ENCODE measurements at regions not wholly inside any gene's neighbourhood (a gene's known extent, or its start where the extent isn't known, plus 50 kb on each side); places are given as distances from the start of the nearest gene placed in this dataset.

DNA sequence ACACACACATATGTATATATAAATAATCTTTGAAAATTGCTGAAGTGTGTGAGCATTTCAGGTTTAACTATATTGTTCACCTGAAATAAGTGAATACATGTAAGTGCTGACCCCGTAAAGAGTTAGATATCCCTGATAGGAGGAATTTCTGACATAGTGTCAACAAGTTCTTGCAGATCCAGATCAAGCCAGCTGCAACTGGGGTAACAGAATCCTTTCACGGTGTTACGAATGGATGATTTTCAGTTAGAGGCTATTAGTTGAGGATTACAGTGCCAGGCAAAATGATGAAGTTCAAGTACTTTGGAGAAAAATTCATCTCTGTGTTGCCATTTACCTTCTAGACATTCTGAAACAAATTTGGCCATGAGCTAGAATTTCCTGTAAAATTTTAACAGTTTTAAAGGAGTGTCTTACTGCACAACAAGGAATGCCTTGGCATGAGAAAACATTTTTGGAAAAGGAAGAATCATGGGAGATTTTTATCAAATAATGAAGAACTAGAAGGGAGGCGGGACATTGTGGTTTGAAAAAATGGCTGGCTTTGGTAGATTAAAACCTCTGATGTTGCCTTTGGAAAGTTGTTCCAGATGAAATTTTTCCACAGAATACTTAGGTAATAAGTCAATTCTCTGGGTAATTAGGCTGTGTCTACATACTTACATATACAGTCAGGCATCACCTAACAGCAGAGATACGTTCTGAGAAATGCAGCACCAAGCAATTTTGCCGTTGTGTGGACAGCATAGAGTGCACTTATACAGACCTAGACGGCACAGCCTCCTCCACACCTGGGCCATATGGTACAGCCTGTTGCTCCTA lies 84.4 kb upstream of the FAT1 start:
- H3K27me3 Mint-ChIP-seq (ENCODE audit: insufficient read depth, low read depth) = no peaks in the 10 kb centered on the region
- Histone ChIP-seq H3K36me3 (no peaks in the 10 kb centered on the region), H3K79me2 (ENCODE audit: low read depth) (no peaks in the 10 kb centered on the region), H3K4me3 (no peak overlapping the region), H3K9me3 (ENCODE audit: low read depth) (no peaks in the 10 kb centered on the region), H3F3A (ENCODE audit: low read depth) (peaks cover 15% of the 10 kb centered on the region), H3K4me1 (peaks cover 37% of the 10 kb centered on the region), H3K27me3 (no peaks in the 10 kb centered on the region), H3K27ac (no peak overlapping the region), H3K4me2 (no peak overlapping the region), H3K9ac (no peak overlapping the region), H4K20me1 (ENCODE audit: low read depth) (no peaks in the 10 kb centered on the region), H2AFZ (replicated peaks) (no peak overlapping the region)
- peaks cover 27% of the 10 kb centered on the region for H3K4me1 Mint-ChIP-seq
- H3K4me3 Mint-ChIP-seq = no peak overlapping the region
- TF ChIP-seq, protein P1, sequence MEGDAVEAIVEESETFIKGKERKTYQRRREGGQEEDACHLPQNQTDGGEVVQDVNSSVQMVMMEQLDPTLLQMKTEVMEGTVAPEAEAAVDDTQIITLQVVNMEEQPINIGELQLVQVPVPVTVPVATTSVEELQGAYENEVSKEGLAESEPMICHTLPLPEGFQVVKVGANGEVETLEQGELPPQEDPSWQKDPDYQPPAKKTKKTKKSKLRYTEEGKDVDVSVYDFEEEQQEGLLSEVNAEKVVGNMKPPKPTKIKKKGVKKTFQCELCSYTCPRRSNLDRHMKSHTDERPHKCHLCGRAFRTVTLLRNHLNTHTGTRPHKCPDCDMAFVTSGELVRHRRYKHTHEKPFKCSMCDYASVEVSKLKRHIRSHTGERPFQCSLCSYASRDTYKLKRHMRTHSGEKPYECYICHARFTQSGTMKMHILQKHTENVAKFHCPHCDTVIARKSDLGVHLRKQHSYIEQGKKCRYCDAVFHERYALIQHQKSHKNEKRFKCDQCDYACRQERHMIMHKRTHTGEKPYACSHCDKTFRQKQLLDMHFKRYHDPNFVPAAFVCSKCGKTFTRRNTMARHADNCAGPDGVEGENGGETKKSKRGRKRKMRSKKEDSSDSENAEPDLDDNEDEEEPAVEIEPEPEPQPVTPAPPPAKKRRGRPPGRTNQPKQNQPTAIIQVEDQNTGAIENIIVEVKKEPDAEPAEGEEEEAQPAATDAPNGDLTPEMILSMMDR (IDR thresholded peaks at IDR 0.05) = no peak
- TF ChIP-seq EZH2phosphoT487 (IDR thresholded peaks at IDR 0.05) (no peak), EZH2 (IDR thresholded peaks at IDR 0.05) (no peak)
- H3K36me3 Mint-ChIP-seq = no peaks in the 10 kb centered on the region
- H3K27ac Mint-ChIP-seq = no peak overlapping the region
- no peak for DNase-seq (ENCODE audit: low spot score)
- peaks cover 13% of the 10 kb centered on the region for H3K9me3 Mint-ChIP-seq

DNA sequence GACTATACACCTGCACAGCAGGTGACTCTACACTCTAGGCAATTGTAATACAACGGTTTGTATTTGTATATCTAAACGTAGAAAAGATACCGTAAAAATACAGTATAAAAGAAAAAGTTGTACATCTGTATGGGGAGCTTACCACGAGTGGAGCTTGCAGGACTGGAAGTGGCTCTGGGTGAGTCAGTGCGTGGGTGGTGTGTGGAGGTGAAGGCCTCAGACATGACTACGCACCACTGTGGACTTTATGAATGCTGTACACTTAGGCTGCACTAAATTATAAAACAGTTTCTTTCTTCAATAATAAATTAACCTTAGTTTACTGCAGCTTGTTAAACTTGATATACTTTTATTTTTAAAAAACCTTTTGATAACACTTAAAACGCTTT lies 85.0 kb upstream of the FAT1 start:
- peaks cover 16% of the 10 kb centered on the region for H3K9me3 Mint-ChIP-seq
- no peaks in the 10 kb centered on the region for H3K36me3 Mint-ChIP-seq
- H3K27me3 Mint-ChIP-seq (ENCODE audit: insufficient read depth, low read depth) = no peaks in the 10 kb centered on the region
- Histone ChIP-seq H3K27me3 (no peaks in the 10 kb centered on the region), H4K20me1 (ENCODE audit: low read depth) (no peaks in the 10 kb centered on the region), H3K9ac (no peak overlapping the region), H2AFZ (replicated peaks) (no peak overlapping the region), H3K4me1 (peaks cover 37% of the 10 kb centered on the region), H3K4me3 (no peak overlapping the region), H3K9me3 (ENCODE audit: low read depth) (no peaks in the 10 kb centered on the region), H3K36me3 (no peaks in the 10 kb centered on the region), H3K27ac (no peak overlapping the region), H3K4me2 (no peak overlapping the region), H3F3A (ENCODE audit: low read depth) (peaks cover 15% of the 10 kb centered on the region), H3K79me2 (ENCODE audit: low read depth) (no peaks in the 10 kb centered on the region)
- no peak overlapping the region for H3K4me3 Mint-ChIP-seq
- no peak for DNase-seq (ENCODE audit: low spot score)
- no peak overlapping the region for H3K27ac Mint-ChIP-seq
- peaks cover 27% of the 10 kb centered on the region for H3K4me1 Mint-ChIP-seq
- TF ChIP-seq, protein P1 (IDR thresholded peaks at IDR 0.05) = no peak
- TF ChIP-seq EZH2phosphoT487 (IDR thresholded peaks at IDR 0.05) (no peak), EZH2 (IDR thresholded peaks at IDR 0.05) (no peak)

DNA sequence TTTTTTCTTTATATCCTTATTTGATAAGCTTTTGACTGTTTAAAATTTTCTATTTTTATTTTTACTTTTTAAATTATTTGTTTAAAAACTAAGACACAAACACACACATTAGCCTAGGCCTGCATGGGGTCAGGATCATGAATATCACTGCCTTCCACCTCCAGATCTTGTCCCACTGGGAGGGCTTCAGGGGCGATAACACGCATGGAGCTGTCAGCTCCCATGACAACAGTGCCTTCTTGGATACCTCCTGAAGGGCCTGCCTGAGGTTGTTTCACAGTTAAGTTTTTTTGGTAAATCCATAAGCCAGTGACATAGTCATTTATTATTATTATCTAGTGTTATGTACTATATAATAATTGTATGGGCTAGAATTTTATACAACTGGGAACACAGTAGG lies 85.4 kb upstream of the FAT1 start:
- H3K36me3 ChIP-seq = no peaks in the 10 kb centered on the region
- no peak overlapping the region for H3K4me2 ChIP-seq
- Mint-ChIP-seq H3K9me3 (peaks cover 16% of the 10 kb centered on the region), H3K4me1 (peaks cover 27% of the 10 kb centered on the region), H3K27me3 (ENCODE audit: insufficient read depth, low read depth) (no peaks in the 10 kb centered on the region), H3K27ac (no peak overlapping the region), H3K4me3 (no peak overlapping the region), H3K36me3 (no peaks in the 10 kb centered on the region)
- H3K4me1 ChIP-seq = peaks cover 37% of the 10 kb centered on the region
- H3K9ac ChIP-seq = no peak overlapping the region
- H3K4me3 ChIP-seq = no peak overlapping the region
- no peaks in the 10 kb centered on the region for H3K79me2 ChIP-seq (ENCODE audit: low read depth)
- no peak for DNase-seq (ENCODE audit: low spot score)
- no peaks in the 10 kb centered on the region for H3K27me3 ChIP-seq
- H3K9me3 ChIP-seq (ENCODE audit: low read depth) = no peaks in the 10 kb centered on the region
- H4K20me1 ChIP-seq (ENCODE audit: low read depth) = no peaks in the 10 kb centered on the region
- TF ChIP-seq, protein P1 (IDR thresholded peaks at IDR 0.05) = no peak
- TF ChIP-seq EZH2 (IDR thresholded peaks at IDR 0.05) (no peak), EZH2phosphoT487 (IDR thresholded peaks at IDR 0.05) (no peak)
- peaks cover 15% of the 10 kb centered on the region for H3F3A ChIP-seq (ENCODE audit: low read depth)
- H3K27ac ChIP-seq = no peak overlapping the region
- H2AFZ ChIP-seq (replicated peaks) = no peak overlapping the region

Measured in neural progenitor cell (in vitro differentiated cells).